ENCODE measurements at regions not wholly inside any gene's neighbourhood (a gene's known extent, or its start where the extent isn't known, plus 50 kb on each side); places are given as distances from the start of the nearest gene placed in this dataset.

DNA sequence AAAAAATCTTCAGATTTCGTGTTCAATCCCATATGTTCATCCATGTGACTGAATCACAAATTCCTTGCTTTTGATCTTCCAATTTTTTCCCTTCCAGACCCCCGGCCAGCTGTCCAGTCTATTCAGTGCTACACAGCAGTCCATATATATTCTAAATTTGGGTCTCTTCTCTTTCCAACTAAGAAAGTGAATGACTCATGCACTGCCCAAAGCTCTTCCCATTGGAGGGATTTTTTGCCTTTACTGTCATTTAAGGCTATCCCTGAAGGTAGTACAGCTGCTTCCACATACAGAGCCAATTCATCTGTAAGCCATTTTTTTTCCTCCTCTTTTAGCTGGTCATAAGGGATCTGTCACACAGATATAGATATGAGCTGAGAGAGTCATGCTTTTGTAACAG, 478.3 kb downstream of the DMRT2 start:
- H3K4me3 ChIP-seq, result no peak overlapping the region
- H3K9me3 ChIP-seq (ENCODE audit: low read depth, low read length), result no peaks in the 10 kb centered on the region
- TF ChIP-seq EZH2 (IDR thresholded peaks at IDR 0.05) (no peak), FOXP2 (optimal IDR thresholded peaks at IDR 0.05; ENCODE audit: control extremely low read depth, extremely low read length, insufficient read depth) (no peak)
- no peak overlapping the region for H3K27ac ChIP-seq
- no peaks in the 10 kb centered on the region for H3K36me3 ChIP-seq (ENCODE audit: insufficient read depth, low read length)
- no peak overlapping the region for H3K9ac ChIP-seq (ENCODE audit: insufficient read length)
- no peak for DNase-seq (ENCODE audit: low read depth, low spot score)

DNA sequence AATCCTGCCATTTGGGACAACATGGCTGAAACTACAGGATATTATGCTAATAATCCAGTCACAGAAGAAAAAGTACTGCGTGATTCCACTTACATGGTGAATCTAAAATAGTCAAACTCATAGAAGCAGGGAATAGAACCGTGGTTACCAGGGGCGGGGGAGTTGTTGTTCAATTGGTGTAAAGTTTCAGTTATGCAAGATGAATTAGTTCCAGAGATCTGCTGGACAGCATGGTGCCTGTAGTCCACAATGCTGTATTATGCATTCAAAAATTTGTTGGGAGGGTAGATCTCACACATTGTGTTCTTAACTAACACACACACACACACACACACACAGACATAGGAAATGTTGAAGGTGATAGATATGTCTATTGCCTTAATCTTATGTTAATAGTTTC, 480.5 kb downstream of the DMRT2 start:
- H3K4me3 ChIP-seq, result no peak overlapping the region
- H3K9me3 ChIP-seq (ENCODE audit: low read depth, low read length), result no peaks in the 10 kb centered on the region
- no peak overlapping the region for H3K27ac ChIP-seq
- H3K36me3 ChIP-seq (ENCODE audit: insufficient read depth, low read length), result no peaks in the 10 kb centered on the region
- DNase-seq (ENCODE audit: low read depth, low spot score), result no peak
- TF ChIP-seq POLR2AphosphoS5 (IDR thresholded peaks at IDR 0.05; ENCODE audit: borderline replicate concordance, low read depth, low read length) (no peak), FOXP2 (optimal IDR thresholded peaks at IDR 0.05; ENCODE audit: control extremely low read depth, extremely low read length, insufficient read depth) (no peak), EZH2 (IDR thresholded peaks at IDR 0.05) (no peak)
- H3K9ac ChIP-seq (ENCODE audit: insufficient read length), result no peak overlapping the region

DNA sequence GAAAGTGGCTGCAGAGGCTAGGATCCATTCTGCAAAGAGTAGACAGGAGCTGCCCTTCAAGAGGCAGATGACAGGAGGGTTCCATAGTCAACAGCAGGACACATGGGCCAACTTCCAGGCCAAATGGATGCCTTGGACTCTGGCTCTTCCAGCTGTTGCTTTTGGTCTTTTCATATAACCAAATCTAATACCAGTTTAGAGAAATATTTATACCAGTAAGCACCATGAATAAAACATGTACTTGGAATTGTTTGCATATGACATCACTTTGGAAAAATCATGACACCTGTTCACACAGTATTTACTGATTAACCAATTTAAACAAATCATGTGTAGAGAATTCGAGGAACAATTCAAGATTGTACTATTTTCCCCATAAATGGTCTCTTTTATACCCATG, 481.3 kb downstream of the DMRT2 start:
- TF ChIP-seq EZH2 (IDR thresholded peaks at IDR 0.05) (no peak), FOXP2 (optimal IDR thresholded peaks at IDR 0.05; ENCODE audit: control extremely low read depth, extremely low read length, insufficient read depth) (no peak), POLR2AphosphoS5 (IDR thresholded peaks at IDR 0.05; ENCODE audit: borderline replicate concordance, low read depth, low read length) (no peak)

DNA sequence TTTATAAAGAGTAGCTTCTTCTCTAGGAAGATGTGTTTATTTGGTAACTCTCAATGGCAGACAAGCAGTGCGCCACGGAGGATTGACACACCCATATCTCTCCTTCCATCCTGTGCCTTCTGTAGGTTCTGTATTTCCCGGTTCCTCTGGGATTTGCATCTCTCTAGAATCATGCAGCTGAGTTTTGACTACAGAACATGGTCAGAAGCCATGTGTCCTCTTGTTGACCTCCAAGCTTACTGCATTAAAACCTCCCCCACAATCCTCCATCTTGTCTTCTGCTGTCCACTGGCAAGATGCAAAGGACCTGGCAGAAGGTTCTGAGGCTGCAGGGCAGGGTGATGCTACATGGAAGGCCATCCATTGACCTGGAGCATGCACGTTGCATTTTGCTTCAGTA, 482.0 kb downstream of the DMRT2 start:
- no peak for DNase-seq (ENCODE audit: low read depth, low spot score)
- Histone ChIP-seq H3K9ac (ENCODE audit: insufficient read length) (no peak overlapping the region), H3K27ac (no peak overlapping the region), H3K4me3 (no peak overlapping the region), H3K36me3 (ENCODE audit: insufficient read depth, low read length) (no peaks in the 10 kb centered on the region), H3K9me3 (ENCODE audit: low read depth, low read length) (no peaks in the 10 kb centered on the region)
- TF ChIP-seq POLR2AphosphoS5 (IDR thresholded peaks at IDR 0.05; ENCODE audit: borderline replicate concordance, low read depth, low read length) (no peak), EZH2 (IDR thresholded peaks at IDR 0.05) (no peak), FOXP2 (optimal IDR thresholded peaks at IDR 0.05; ENCODE audit: control extremely low read depth, extremely low read length, insufficient read depth) (no peak)

More for the DNA sequence above, 481.3 kb downstream of the DMRT2 start:
- Histone ChIP-seq H3K9me3 (ENCODE audit: low read depth, low read length) (no peaks in the 10 kb centered on the region), H3K36me3 (ENCODE audit: insufficient read depth, low read length) (no peaks in the 10 kb centered on the region), H3K27ac (no peak overlapping the region), H3K9ac (ENCODE audit: insufficient read length) (no peak overlapping the region), H3K4me3 (no peak overlapping the region)
- no peak for DNase-seq (ENCODE audit: low read depth, low spot score)

DNA sequence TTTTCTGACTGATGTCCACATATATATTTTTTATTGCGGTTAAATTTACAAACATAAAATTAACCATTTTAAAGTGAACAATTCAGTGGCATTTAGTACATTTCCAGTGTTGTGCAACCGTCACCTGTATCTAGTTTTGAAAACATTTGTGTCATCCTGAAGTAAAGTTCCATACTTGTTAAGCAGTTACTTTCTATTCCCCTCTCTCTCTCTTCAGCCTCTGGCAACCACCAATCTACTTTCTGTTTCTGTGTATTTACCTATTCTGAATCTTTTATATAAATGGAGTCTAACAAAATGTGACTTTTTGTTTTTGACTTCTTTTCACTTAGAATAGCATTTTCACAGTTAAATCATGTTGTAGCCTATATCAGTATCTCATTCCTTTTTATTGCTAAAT, 480.1 kb upstream of the SMARCA2 start:
- DNase-seq (ENCODE audit: low read depth, low spot score), result no peak
- Histone ChIP-seq H3K4me3 (no peak overlapping the region), H3K9ac (ENCODE audit: insufficient read length) (no peak overlapping the region), H3K9me3 (ENCODE audit: low read depth, low read length) (no peaks in the 10 kb centered on the region), H3K27ac (no peak overlapping the region), H3K36me3 (ENCODE audit: insufficient read depth, low read length) (no peaks in the 10 kb centered on the region)
- TF ChIP-seq EZH2 (IDR thresholded peaks at IDR 0.05), result no peak
- no peak for TF ChIP-seq FOXP2 (optimal IDR thresholded peaks at IDR 0.05; ENCODE audit: control extremely low read depth, extremely low read length, insufficient read depth)
- TF ChIP-seq POLR2AphosphoS5 (IDR thresholded peaks at IDR 0.05; ENCODE audit: borderline replicate concordance, low read depth, low read length), result no peak

DNA sequence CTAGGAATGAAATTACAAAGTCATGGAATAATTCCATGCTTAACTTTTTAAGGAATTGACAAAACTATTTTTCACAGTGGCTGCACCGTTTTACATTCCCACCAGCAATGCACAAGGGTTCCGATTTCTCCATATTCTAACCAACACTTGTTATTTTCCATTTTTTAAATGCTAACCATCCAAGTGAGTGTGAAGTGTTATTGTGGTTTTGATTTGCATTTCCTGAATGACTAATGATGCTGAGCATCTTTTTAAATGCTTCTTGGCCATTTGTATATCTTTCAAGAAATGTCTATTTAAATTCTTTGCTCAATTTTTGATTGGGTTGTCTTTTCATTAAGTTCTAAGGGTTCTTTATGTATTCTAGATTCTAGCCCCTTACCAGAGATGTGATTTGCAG, 479.5 kb upstream of the SMARCA2 start:
- Histone ChIP-seq H3K27ac (no peak overlapping the region), H3K4me3 (no peak overlapping the region), H3K36me3 (ENCODE audit: insufficient read depth, low read length) (no peaks in the 10 kb centered on the region), H3K9me3 (ENCODE audit: low read depth, low read length) (no peaks in the 10 kb centered on the region), H3K9ac (ENCODE audit: insufficient read length) (no peak overlapping the region)
- no peak for DNase-seq (ENCODE audit: low read depth, low spot score)
- TF ChIP-seq POLR2AphosphoS5 (IDR thresholded peaks at IDR 0.05; ENCODE audit: borderline replicate concordance, low read depth, low read length), result no peak
- no peak for TF ChIP-seq FOXP2 (optimal IDR thresholded peaks at IDR 0.05; ENCODE audit: control extremely low read depth, extremely low read length, insufficient read depth)
- TF ChIP-seq EZH2 (IDR thresholded peaks at IDR 0.05), result no peak

DNA sequence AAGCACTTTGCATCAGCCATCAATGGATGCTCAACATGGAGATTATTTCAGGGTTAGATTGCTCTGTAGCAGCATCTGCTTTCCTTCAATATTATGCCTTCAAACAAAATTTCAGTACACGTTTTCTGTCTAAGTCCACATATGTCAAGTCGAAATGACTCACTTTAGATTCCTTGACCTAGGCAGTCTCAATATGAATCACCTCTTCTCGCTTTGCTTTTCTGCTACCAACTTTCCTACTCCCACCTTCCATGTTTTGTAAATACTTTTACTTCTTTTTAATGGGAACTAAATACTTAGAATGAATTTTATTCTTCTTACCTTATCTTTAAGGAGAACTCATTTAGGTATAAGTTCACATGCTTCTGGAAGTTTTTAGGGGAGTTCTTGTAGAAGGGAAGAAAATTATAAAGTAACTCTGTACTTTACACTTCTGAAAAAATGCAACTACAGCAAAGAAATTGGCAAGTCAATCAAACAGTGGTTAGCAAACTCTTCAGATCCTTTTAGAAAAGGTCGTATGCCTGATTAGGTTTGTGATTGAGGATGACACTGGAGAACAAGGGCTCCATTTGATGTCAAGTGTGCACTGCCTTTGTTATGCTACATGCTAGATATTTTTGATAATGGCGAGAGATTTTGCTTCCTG, 478.5 kb upstream of the SMARCA2 start:
- H3K9ac ChIP-seq (ENCODE audit: insufficient read length), result no peak overlapping the region
- H3K27ac ChIP-seq, result no peak overlapping the region
- no peaks in the 10 kb centered on the region for H3K9me3 ChIP-seq (ENCODE audit: low read depth, low read length)
- no peaks in the 10 kb centered on the region for H3K36me3 ChIP-seq (ENCODE audit: insufficient read depth, low read length)
- TF ChIP-seq EZH2 (IDR thresholded peaks at IDR 0.05) (no peak), FOXP2 (optimal IDR thresholded peaks at IDR 0.05; ENCODE audit: control extremely low read depth, extremely low read length, insufficient read depth) (no peak), POLR2AphosphoS5 (IDR thresholded peaks at IDR 0.05; ENCODE audit: borderline replicate concordance, low read depth, low read length) (no peak)
- DNase-seq (ENCODE audit: low read depth, low spot score), result no peak
- H3K4me3 ChIP-seq, result no peak overlapping the region

DNA sequence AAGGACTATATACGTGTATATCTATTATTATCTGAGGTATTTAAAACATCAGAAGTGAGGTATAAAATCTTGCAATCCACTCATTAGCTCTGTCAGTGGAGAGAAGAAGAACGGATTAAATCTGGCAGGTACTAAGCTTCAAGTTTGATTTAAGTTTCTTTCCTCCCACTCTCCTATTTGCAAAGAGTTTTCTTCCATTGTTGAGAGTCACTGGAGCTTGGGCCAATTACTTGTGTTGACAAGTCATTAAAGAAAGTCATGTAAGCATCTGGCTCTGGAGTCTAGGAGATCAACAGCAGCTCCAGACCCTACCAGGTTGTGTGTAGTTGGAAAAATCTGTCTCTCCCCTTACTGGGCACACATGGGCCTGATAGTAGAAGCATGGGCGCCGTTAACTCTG, 476.8 kb upstream of the SMARCA2 start:
- no peaks in the 10 kb centered on the region for H3K9me3 ChIP-seq (ENCODE audit: low read depth, low read length)
- H3K36me3 ChIP-seq (ENCODE audit: insufficient read depth, low read length), result no peaks in the 10 kb centered on the region
- no peak overlapping the region for H3K27ac ChIP-seq
- H3K4me3 ChIP-seq, result no peak overlapping the region
- no peak for TF ChIP-seq EZH2 (IDR thresholded peaks at IDR 0.05)
- TF ChIP-seq POLR2AphosphoS5 (IDR thresholded peaks at IDR 0.05; ENCODE audit: borderline replicate concordance, low read depth, low read length), result no peak
- TF ChIP-seq FOXP2 (optimal IDR thresholded peaks at IDR 0.05; ENCODE audit: control extremely low read depth, extremely low read length, insufficient read depth), result no peak
- H3K9ac ChIP-seq (ENCODE audit: insufficient read length), result no peak overlapping the region
- no peak for DNase-seq (ENCODE audit: low read depth, low spot score)

DNA sequence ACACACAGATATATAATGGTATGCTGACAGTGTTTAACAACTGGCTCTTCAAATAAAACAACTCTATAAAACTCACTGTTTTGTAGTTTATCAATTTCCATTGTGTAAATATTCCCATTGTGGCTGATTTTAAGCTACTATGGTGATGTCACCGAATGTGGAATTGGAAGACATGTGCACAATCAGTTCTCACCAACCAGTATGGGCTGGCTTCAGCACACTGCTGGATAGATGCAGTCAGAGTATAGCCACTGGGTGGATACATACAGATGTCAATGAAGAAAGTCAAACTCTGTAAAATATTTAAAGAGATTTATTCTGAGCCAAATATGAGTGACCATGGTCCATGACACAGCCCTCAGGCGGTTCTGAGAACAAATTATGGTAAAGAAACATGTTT, 475.9 kb upstream of the SMARCA2 start:
- Histone ChIP-seq H3K27ac (no peak overlapping the region), H3K36me3 (ENCODE audit: insufficient read depth, low read length) (no peaks in the 10 kb centered on the region), H3K9ac (ENCODE audit: insufficient read length) (no peak overlapping the region), H3K9me3 (ENCODE audit: low read depth, low read length) (no peaks in the 10 kb centered on the region), H3K4me3 (no peak overlapping the region)
- no peak for DNase-seq (ENCODE audit: low read depth, low spot score)
- TF ChIP-seq EZH2 (IDR thresholded peaks at IDR 0.05), result no peak
- no peak for TF ChIP-seq FOXP2 (optimal IDR thresholded peaks at IDR 0.05; ENCODE audit: control extremely low read depth, extremely low read length, insufficient read depth)
- TF ChIP-seq POLR2AphosphoS5 (IDR thresholded peaks at IDR 0.05; ENCODE audit: borderline replicate concordance, low read depth, low read length), result no peak
